MM.1S (cell line): ENCODE measurements at regions not wholly inside any gene's neighbourhood (a gene's known extent, or its start where the extent isn't known, plus 50 kb on each side); places are given as distances from the start of the nearest gene placed in this dataset.

ENCODE experiments used
- DNase-seq: peaks from one replicate; pipeline ENCODE4 v3.0.0-alpha.2; 2015
- H2AFZ ChIP-seq: fragments of 300-600 bp; sonication (generic); 2 replicates; pipeline ENCODE4 v1.6.0; 2016; ENCODE audit warnings: antibody characterized with exemption, low read length
- H3F3A ChIP-seq: fragments of 300-600 bp; sonication (generic); 2 replicates; pipeline ENCODE4 v1.6.1; 2016; ENCODE audit warnings: mild to moderate bottlenecking, antibody characterized with exemption, low read length, moderate library complexity, mixed read lengths; ENCODE audit not compliant: insufficient read depth
- H3K27ac ChIP-seq: fragments of 300-600 bp; sonication (generic); 2 replicates; pipeline ENCODE4 v1.5.1; 2016; ENCODE audit warnings: mild to moderate bottlenecking, low read length
- H3K27me3 ChIP-seq: fragments of 300-600 bp; sonication (generic); replicated peaks from 2 replicates; pipeline ENCODE4 v1.6.0; 2016; ENCODE audit warnings: low read length; ENCODE audit not compliant: insufficient read depth
- H3K36me3 ChIP-seq: fragments of 300-600 bp; sonication (generic); replicated peaks from 2 replicates; pipeline ENCODE4 v1.6.1; 2016; ENCODE audit warnings: mild to moderate bottlenecking, low read length, mixed read lengths; ENCODE audit not compliant: insufficient read depth
- H3K4me1 ChIP-seq: fragments of 300-600 bp; sonication (generic); 2 replicates; pipeline ENCODE4 v1.6.1; 2016; ENCODE audit warnings: low read length, mixed read lengths
- H3K4me2 ChIP-seq: fragments of 300-600 bp; sonication (generic); 2 replicates; pipeline ENCODE4 v1.6.0; 2016; ENCODE audit warnings: low read depth, low read length
- H3K4me3 ChIP-seq: fragments of 300-600 bp; sonication (generic); 2 replicates; pipeline ENCODE4 v1.5.1; 2016; ENCODE audit warnings: low read length, mixed read lengths
- H3K79me2 ChIP-seq: fragments of 300-600 bp; sonication (generic); 2 replicates; pipeline ENCODE4 v1.6.1; 2016; ENCODE audit warnings: mixed run types, low read length, mixed read lengths
- H3K9ac ChIP-seq: fragments of 300-600 bp; sonication (generic); 2 replicates; pipeline ENCODE4 v1.6.1; 2016; ENCODE audit warnings: low read length, mixed read lengths
- H3K9me2 ChIP-seq: fragments of 300-600 bp; sonication (generic); replicated peaks from 2 replicates; pipeline ENCODE4 v1.6.1; 2016; ENCODE audit warnings: mild to moderate bottlenecking, low read length, mixed read lengths; ENCODE audit not compliant: insufficient read depth
- H3K9me3 ChIP-seq: fragments of 300-600 bp; sonication (generic); replicated peaks from 2 replicates; pipeline ENCODE4 v1.6.1; 2016; ENCODE audit warnings: mild to moderate bottlenecking, low read length, mixed read lengths; ENCODE audit not compliant: insufficient read depth
- H4K20me1 ChIP-seq: fragments of 300-600 bp; sonication (generic); 2 replicates; pipeline ENCODE4 v1.6.1; 2016; ENCODE audit warnings: mild to moderate bottlenecking, low read length, moderate library complexity, mixed read lengths; ENCODE audit not compliant: insufficient read depth
- EZH2 ChIP-seq: fragments of 300-600 bp; sonication (generic); optimal IDR thresholded peaks from 2 replicates; pipeline ENCODE3; 2017; ENCODE audit warnings: low read depth, mild to moderate bottlenecking, antibody characterized with exemption, low read length, mixed read lengths
- EZH2phosphoT487 ChIP-seq: fragments of 300-600 bp; sonication (generic); IDR thresholded peaks from 2 replicates; pipeline ENCODE4 v1.6.1; 2018; ENCODE audit warnings: antibody characterized with exemption, low read length
- TF ChIP-seq, protein P1 (sequence below): fragments of 300-600 bp; sonication (generic); IDR thresholded peaks from 2 replicates; pipeline ENCODE4 v1.5.1; 2016; ENCODE audit warnings: antibody characterized with exemption, low read length, mixed read lengths

DNA sequence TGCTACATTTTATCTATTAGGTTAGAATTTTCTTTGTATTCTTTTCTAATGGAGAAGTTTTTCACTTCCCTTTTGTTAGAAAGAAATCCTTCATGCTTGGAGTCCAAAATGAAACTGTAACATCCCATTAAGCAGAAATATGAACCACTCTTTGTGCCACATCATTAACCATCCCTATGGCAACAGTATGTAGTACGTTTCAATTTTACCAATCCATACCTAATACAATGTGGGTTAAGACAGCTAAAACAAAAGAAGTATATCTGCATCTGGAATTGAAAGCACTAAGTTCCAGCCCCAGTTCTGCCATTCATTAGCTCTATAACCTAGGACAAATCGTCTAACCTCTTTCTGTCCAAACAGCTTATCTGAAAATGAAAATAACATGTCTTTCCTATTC is 409.2 kb upstream of the SPHKAP start:
- Histone ChIP-seq H3K79me2 (no peaks in the 10 kb centered on the region), H3K27me3 (no peaks in the 10 kb centered on the region)
- DNase-seq: peak; percentile 14

DNA sequence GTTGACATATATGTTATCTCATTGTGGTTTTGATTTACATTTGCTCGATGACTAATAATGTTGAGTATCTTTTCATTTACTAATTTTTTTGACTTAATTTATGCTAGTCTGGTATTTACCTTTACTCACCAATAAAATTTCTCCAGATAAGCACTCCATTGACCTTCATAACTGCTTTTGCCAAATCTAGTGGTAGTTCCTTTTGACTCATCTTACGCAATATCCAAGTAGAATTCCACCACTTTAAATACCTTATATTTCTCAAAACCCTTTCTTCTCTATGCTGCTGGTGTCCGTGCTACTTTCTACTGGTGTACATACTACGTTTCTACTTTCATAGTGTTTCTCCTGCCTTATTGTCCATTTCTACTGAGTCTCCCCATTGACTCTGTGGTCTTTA is 407.6 kb upstream of the SPHKAP start:
- Histone ChIP-seq H3K4me1 (no peaks in the 10 kb centered on the region), H3K9me2 (no peaks in the 10 kb centered on the region), H3K27me3 (no peaks in the 10 kb centered on the region), H4K20me1 (no peaks in the 10 kb centered on the region), H3K36me3 (no peaks in the 10 kb centered on the region), H3K4me2 (no peak overlapping the region), H3K9ac (no peak overlapping the region), H3K27ac (no peak overlapping the region), H3K79me2 (no peaks in the 10 kb centered on the region), H3K4me3 (no peak overlapping the region), H2AFZ (no peak overlapping the region), H3K9me3 (no peaks in the 10 kb centered on the region), H3F3A (peaks cover 5% of the 10 kb centered on the region; the same call in 1 of the 2 replicates)
- DNase-seq: no peak
- TF ChIP-seq, protein P1, sequence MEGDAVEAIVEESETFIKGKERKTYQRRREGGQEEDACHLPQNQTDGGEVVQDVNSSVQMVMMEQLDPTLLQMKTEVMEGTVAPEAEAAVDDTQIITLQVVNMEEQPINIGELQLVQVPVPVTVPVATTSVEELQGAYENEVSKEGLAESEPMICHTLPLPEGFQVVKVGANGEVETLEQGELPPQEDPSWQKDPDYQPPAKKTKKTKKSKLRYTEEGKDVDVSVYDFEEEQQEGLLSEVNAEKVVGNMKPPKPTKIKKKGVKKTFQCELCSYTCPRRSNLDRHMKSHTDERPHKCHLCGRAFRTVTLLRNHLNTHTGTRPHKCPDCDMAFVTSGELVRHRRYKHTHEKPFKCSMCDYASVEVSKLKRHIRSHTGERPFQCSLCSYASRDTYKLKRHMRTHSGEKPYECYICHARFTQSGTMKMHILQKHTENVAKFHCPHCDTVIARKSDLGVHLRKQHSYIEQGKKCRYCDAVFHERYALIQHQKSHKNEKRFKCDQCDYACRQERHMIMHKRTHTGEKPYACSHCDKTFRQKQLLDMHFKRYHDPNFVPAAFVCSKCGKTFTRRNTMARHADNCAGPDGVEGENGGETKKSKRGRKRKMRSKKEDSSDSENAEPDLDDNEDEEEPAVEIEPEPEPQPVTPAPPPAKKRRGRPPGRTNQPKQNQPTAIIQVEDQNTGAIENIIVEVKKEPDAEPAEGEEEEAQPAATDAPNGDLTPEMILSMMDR: no peak
- no peak for TF ChIP-seq EZH2phosphoT487
- no peak for TF ChIP-seq EZH2

More for the DNA sequence above, 409.2 kb upstream of the SPHKAP start:
- H3K4me1 ChIP-seq: no peaks in the 10 kb centered on the region
- peak overlapping the region; percentile 20; the same call in 1 of the 2 replicates for H3K4me3 ChIP-seq
- H3F3A ChIP-seq: peaks cover 5% of the 10 kb centered on the region; the same call in 1 of the 2 replicates
- peak overlapping the region; percentile 11; the same call in 1 of the 2 replicates for H3K4me2 ChIP-seq
- no peak overlapping the region; the same call in 1 of the 2 replicates for H3K27ac ChIP-seq
- TF ChIP-seq, protein P1: no peak
- TF ChIP-seq EZH2 (no peak), EZH2phosphoT487 (no peak)
- H2AFZ ChIP-seq: no peak overlapping the region
- no peak overlapping the region for H3K9ac ChIP-seq
- H3K9me3 ChIP-seq: no peaks in the 10 kb centered on the region
- no peaks in the 10 kb centered on the region for H3K36me3 ChIP-seq
- H3K9me2 ChIP-seq: no peaks in the 10 kb centered on the region
- no peaks in the 10 kb centered on the region for H4K20me1 ChIP-seq

DNA sequence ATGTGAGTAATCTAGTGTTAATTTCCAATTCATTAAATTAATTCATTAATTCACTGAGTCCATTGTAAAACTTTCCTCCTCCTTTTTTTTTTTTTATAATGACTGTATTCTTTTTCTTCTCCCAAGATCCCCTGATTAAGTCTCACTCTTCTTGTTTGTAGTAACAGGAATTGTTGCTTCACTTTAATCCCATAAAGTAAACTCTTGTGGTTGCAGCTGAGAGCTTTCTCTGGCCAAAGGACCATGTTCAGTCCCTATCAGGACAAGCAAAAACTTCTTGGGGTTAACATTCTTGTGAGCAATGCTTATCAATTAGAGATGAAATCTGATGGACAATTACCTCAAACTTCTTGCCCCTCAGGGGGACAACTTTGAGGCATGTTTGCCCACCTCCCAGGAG is 400.2 kb upstream of the SPHKAP start:
- Histone ChIP-seq H3F3A (no peaks in the 10 kb centered on the region), H2AFZ (no peak overlapping the region), H3K4me1 (no peaks in the 10 kb centered on the region), H3K9ac (no peak overlapping the region), H3K9me2 (no peaks in the 10 kb centered on the region), H3K79me2 (no peaks in the 10 kb centered on the region), H4K20me1 (no peaks in the 10 kb centered on the region), H3K36me3 (no peaks in the 10 kb centered on the region), H3K27me3 (no peaks in the 10 kb centered on the region), H3K27ac (no peak overlapping the region), H3K9me3 (no peaks in the 10 kb centered on the region), H3K4me3 (no peak overlapping the region), H3K4me2 (no peak overlapping the region)
- TF ChIP-seq EZH2phosphoT487 (no peak), EZH2 (no peak)
- TF ChIP-seq, protein P1: no peak
- no peak for DNase-seq
